CD4-positive, alpha-beta T cell treated with Interleukin-12 subunit alpha and Interleukin-12 subunit beta, for 1 hour (primary cell): ENCODE measurements at regions not wholly inside any gene's neighbourhood (a gene's known extent, or its start where the extent isn't known, plus 50 kb on each side); places are given as distances from the start of the nearest gene placed in this dataset.
"Not testable (repeated sequence)": the region's sequence is repeated elsewhere in the genome, so short reads cannot be mapped to it uniquely, and the experiment has no call there.

Experiments used
- DNase-seq: peaks from one replicate; pipeline ENCODE4 v3.0.0-alpha.2; 2020

DNA sequence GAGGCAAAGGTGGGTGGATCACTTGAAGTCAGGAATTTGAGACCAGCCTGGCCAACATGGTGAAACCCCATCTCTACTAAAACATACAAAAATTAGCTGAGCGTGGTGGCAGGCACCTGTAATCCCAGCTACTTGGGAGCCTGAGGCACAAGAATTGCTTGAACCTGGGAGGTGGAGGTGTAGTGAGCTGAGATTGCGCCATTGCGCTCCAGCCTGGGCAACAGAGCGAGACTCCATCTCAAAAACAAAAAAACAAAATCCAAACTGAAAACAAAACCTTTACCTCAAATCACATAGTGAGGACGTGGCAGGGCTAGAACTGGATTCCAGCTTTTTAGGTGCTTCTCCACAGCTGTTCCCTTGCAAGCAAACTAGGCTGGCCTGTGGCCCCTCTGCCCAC, 58.5 kb upstream of the EDAR start:
- not testable (repeated sequence) for DNase-seq

DNA sequence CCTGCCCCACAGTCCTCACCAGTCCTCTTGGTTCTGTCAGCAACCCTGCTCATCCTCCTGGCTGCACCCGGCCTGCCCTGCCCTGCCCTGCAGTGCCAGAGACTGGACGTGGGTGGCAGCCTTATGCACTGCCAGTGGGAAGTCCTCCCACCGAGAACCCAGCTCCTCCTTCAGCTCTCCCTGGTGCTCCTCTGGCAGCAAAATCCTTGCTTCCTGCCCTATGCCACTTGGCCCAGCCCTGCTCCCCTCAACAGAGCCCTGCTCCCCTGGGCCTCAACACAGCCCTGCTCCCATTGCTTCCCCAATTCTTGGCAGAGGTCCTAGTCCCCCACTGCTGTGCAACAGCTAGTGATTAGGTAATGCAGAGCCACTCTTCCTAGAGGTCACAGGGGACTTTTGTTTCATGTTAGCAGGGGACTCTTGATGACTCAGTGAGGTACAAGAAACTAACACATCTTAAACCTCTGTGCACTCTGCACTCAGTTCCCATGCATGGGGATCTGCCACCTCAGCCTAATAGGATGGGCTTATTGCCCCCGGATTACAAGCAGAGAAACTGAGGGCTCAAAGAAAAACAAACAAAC, 58.0 kb upstream of the EDAR start:
- no peak for DNase-seq

DNA sequence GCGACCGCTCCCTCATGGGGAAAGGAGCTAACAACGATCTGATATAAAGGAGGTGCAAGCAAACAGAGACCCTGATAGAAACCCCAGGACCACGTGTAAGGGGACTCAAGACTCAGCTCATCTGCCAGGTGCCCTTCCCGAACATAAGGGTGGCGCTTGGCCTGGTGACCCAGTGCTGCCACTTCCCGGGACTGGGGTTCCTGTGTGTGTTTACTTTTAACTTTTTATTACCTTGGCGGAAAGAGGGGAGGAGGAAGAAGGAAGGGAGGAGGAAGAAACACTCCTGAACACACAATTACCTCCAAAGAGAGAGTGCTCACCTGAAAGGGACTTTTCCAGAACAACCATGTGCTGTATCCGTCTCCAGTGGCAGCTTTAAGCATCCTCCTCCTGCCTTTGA, 56.5 kb upstream of the EDAR start:
- no peak for DNase-seq

DNA sequence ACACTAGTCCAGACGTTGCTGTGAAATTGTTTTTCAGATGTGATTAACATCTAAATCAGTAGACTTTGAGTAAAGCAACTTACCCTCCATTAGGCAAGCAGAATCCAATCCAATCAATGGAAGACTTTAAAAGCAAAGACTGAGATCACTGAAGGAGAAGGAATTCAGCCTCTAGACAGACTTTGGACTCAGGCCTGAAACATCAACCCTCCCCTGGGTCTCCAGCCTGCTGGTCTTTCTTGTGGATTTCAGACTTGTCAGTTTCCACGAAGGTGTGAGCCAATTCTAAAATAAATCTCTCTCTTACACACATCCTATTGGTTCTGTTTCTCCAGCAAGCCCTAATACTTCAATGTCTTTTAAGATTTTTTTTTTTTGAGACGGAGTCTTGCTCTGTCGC, 50.0 kb upstream of the EDAR start:
- no peak for DNase-seq
